Sigmoid colon (tissue), 3 donors: ENCODE measurements at regions not wholly inside any gene's neighbourhood (a gene's known extent, or its start where the extent isn't known, plus 50 kb on each side); places are given as distances from the start of the nearest gene placed in this dataset.

Source experiments
- CTCF ChIP-seq, 4 experiments: fragments of 450-650 bp in 3 of 4; fragments of 200-600 bp in 1 of 4; IDR thresholded peaks; one replicate each; pipeline ENCODE4 v1.5.1; 2016 to 2019; ENCODE audit warnings: antibody characterized with exemption in 4 of 4, mild to moderate bottlenecking in 3 of 4, moderate library complexity in 2 of 4
- POLR2A ChIP-seq, 2 donors: fragments of 450-650 bp; IDR thresholded peaks; one replicate each; pipeline ENCODE4 v1.6.1; 2016; ENCODE audit warnings: antibody characterized with exemption in 2 of 2, mild to moderate bottlenecking in 2 of 2, moderate library complexity in 2 of 2

- TF ChIP-seq POLR2A (IDR thresholded peaks at IDR 0.05) (no peak), CTCF (IDR thresholded peaks at IDR 0.05) (no peak)
These were observed 221.3 kb upstream of the KCNJ16 start for GRCh38 chr17:69853541-69854224.
